HEK293 (cell line): ENCODE measurements at regions not wholly inside any gene's neighbourhood (a gene's known extent, or its start where the extent isn't known, plus 50 kb on each side); places are given as distances from the start of the nearest gene placed in this dataset.

Experiments
- SALL2 ChIP-seq: fragments of 450-650 bp; formaldehyde crosslinking; IDR thresholded peaks from 2 replicates; pipeline ENCODE4 v1.5.0; 2017; ENCODE audit warnings: missing biosample characterization, mild to moderate bottlenecking, missing genetic modification characterization, borderline replicate concordance
- YY1 ChIP-seq: fragments of 450-650 bp; formaldehyde crosslinking; IDR thresholded peaks from 2 replicates; pipeline ENCODE4 v1.5.1; 2018; ENCODE audit warnings: missing biosample characterization, missing genetic modification characterization
- ZNF624 ChIP-seq: fragments of 450-650 bp; formaldehyde crosslinking; IDR thresholded peaks from 2 replicates; pipeline ENCODE4 v1.5.1; 2017; ENCODE audit warnings: missing biosample characterization, missing genetic modification characterization
- ZNF629 ChIP-seq: fragments of 450-650 bp; formaldehyde crosslinking; IDR thresholded peaks from 2 replicates; pipeline ENCODE4 v1.5.1; 2017; ENCODE audit warnings: missing biosample characterization, missing genetic modification characterization
- ZNF707 ChIP-seq: fragments of 450-650 bp; formaldehyde crosslinking; IDR thresholded peaks from 2 replicates; pipeline ENCODE4 v1.5.1; 2016; ENCODE audit warnings: missing biosample characterization, missing genetic modification characterization
- ZNF792 ChIP-seq: fragments of 450-650 bp; formaldehyde crosslinking; IDR thresholded peaks from 2 replicates; pipeline ENCODE4 v1.5.1; 2016; ENCODE audit warnings: missing biosample characterization, missing genetic modification characterization
- TF ChIP-seq, protein P1 (sequence below): fragments of 450-650 bp; formaldehyde crosslinking; IDR thresholded peaks from 2 replicates; pipeline ENCODE4 v1.5.1; 2016; ENCODE audit warnings: missing biosample characterization, missing genetic modification characterization
- TF ChIP-seq, protein P2 (sequence below): fragments of 450-650 bp; formaldehyde crosslinking; IDR thresholded peaks from 2 replicates; pipeline ENCODE4 v1.5.1; 2016; ENCODE audit warnings: missing biosample characterization, missing genetic modification characterization

DNA sequence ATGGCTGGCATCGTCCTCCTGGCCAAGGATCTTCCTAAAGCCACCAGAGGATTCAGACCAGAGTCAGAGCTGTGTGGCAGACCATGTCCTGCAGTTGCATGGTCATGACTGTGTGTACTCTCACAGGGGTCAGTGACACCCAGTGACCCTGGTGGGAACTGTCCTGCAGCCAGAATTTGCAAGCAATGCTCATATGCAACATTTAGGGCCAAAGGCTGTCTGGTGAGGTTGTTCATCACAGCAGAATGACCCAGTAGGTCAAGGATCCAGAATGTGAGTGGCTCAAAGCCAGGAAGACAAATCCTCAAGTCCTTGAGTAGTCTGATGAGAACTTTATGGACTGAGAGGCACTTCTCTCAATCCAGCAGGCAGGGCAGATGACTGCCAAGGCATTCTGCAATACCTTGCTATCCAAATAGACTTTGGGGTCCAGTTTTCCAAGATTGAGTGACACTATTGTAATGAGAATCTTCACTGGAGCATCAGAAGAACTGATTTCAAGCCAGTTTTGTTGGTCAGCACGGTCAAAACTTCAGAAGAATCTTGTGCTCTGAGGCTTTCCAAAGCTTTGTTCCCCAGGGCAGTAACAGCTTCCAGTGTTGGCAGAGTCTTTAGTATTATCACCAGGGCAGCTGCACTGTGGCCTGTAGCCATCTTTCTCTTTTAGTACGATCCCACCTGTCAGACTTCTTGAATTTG, 122.0 kb downstream of the PTCSC3 start:
- TF ChIP-seq ZNF629 (tag by site-specific recombination) (no peak), ZNF792 (tag by site-specific recombination) (no peak), ZNF624 (tag by site-specific recombination) (no peak), ZNF707 (tag by site-specific recombination) (no peak), YY1 (tag by site-specific recombination) (no peak), SALL2 (no peak)
- TF ChIP-seq, protein P1, sequence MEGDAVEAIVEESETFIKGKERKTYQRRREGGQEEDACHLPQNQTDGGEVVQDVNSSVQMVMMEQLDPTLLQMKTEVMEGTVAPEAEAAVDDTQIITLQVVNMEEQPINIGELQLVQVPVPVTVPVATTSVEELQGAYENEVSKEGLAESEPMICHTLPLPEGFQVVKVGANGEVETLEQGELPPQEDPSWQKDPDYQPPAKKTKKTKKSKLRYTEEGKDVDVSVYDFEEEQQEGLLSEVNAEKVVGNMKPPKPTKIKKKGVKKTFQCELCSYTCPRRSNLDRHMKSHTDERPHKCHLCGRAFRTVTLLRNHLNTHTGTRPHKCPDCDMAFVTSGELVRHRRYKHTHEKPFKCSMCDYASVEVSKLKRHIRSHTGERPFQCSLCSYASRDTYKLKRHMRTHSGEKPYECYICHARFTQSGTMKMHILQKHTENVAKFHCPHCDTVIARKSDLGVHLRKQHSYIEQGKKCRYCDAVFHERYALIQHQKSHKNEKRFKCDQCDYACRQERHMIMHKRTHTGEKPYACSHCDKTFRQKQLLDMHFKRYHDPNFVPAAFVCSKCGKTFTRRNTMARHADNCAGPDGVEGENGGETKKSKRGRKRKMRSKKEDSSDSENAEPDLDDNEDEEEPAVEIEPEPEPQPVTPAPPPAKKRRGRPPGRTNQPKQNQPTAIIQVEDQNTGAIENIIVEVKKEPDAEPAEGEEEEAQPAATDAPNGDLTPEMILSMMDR: no peak
- TF ChIP-seq, protein P2, sequence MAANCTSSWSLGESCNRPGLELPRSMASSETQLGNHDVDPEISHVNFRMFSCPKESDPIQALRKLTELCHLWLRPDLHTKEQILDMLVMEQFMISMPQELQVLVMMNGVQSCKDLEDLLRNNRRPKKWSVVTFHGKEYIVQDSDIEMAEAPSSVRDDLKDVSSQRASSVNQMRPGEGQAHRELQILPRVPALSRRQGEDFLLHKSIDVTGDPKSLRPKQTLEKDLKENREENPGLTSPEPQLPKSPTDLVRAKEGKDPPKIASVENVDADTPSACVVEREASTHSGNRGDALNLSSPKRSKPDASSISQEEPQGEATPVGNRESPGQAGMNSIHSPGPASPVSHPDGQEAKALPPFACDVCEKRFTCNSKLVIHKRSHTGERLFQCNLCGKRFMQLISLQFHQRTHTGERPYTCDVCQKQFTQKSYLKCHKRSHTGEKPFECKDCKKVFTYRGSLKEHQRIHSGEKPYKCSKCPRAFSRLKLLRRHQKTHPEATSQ (tag by site-specific recombination): no peak
